ENCODE measurements at regions not wholly inside any gene's neighbourhood (a gene's known extent, or its start where the extent isn't known, plus 50 kb on each side); places are given as distances from the start of the nearest gene placed in this dataset.

- TF ChIP-seq POLR2A (IDR thresholded peaks at IDR 0.05): no peak
- TF ChIP-seq CTCF (IDR thresholded peaks at IDR 0.05): no peak
- no peak for TF ChIP-seq POLR2AphosphoS5 (IDR thresholded peaks at IDR 0.05)
These were observed 142.0 kb upstream of the MCHR2 start for GRCh38 chr6:100135977-100136376.

All from prostate gland (tissue), 2 donors.